NCI-H1694 (cell line): ENCODE measurements at regions not wholly inside any gene's neighbourhood (a gene's known extent, or its start where the extent isn't known, plus 50 kb on each side); places are given as distances from the start of the nearest gene placed in this dataset.
"Not testable (repeated sequence)": the region's sequence is repeated elsewhere in the genome, so short reads cannot be mapped to it uniquely, and the experiment has no call there.

ENCODE experiments used
- DNase-seq: peaks from one replicate; lab custom pipeline; 2025; lab: John Stamatoyannopoulos, UW

- DNase-seq, result no peak
These were observed 401.4 kb upstream of the PTCHD4 start for GRCh38 chr6:48512390-48512789.

GRCh38 chr6:48511378-48511777 lies 400.4 kb upstream of the PTCHD4 start:
- no peak for DNase-seq

GRCh38 chr6:48505621-48506020 lies 394.6 kb upstream of the PTCHD4 start:
- DNase-seq, result no peak

GRCh38 chr6:48493432-48493831 lies 382.4 kb upstream of the PTCHD4 start:
- not testable (repeated sequence) for DNase-seq

GRCh38 chr6:48490658-48491057 lies 379.7 kb upstream of the PTCHD4 start:
- no peak for DNase-seq

GRCh38 chr6:48486876-48487275 lies 375.9 kb upstream of the PTCHD4 start:
- DNase-seq, result no peak

GRCh38 chr6:48486373-48486772 lies 375.4 kb upstream of the PTCHD4 start:
- no peak for DNase-seq

- no peak for DNase-seq
These were observed 365.3 kb upstream of the PTCHD4 start for GRCh38 chr6:48476257-48476656.

GRCh38 chr6:48475275-48475674 lies 364.3 kb upstream of the PTCHD4 start:
- no peak for DNase-seq

- no peak for DNase-seq
These were observed 363.8 kb upstream of the PTCHD4 start for GRCh38 chr6:48474830-48475229.

- no peak for DNase-seq
These were observed 363.1 kb upstream of the PTCHD4 start for GRCh38 chr6:48474136-48474535.

- no peak for DNase-seq
These were observed 361.5 kb upstream of the PTCHD4 start for GRCh38 chr6:48472535-48472934.

GRCh38 chr6:48472091-48472490 lies 361.1 kb upstream of the PTCHD4 start:
- DNase-seq, result no peak

GRCh38 chr6:48471326-48471725 lies 360.3 kb upstream of the PTCHD4 start:
- DNase-seq, result no peak

GRCh38 chr6:48449002-48449401 lies 338.0 kb upstream of the PTCHD4 start:
- DNase-seq, result no peak

- no peak for DNase-seq
These were observed 336.3 kb upstream of the PTCHD4 start for GRCh38 chr6:48447251-48447650.

- no peak for DNase-seq
These were observed 318.6 kb upstream of the PTCHD4 start for GRCh38 chr6:48429610-48430009.

- DNase-seq, result no peak
These were observed 318.0 kb upstream of the PTCHD4 start for GRCh38 chr6:48429021-48429420.

- no peak for DNase-seq
These were observed 315.6 kb upstream of the PTCHD4 start for GRCh38 chr6:48426636-48427035.

- no peak for DNase-seq
These were observed 312.8 kb upstream of the PTCHD4 start for GRCh38 chr6:48423640-48424365.

- DNase-seq, result no peak
These were observed 309.0 kb upstream of the PTCHD4 start for GRCh38 chr6:48419992-48420391.

GRCh38 chr6:48417927-48418326 lies 306.9 kb upstream of the PTCHD4 start:
- DNase-seq, result no peak

- DNase-seq, result no peak
These were observed 301.7 kb upstream of the PTCHD4 start for GRCh38 chr6:48412656-48413055.

- DNase-seq, result no peak
These were observed 293.9 kb upstream of the PTCHD4 start for GRCh38 chr6:48404927-48405326.
